Fibroblast of upper back skin (primary cell): ENCODE measurements at regions not wholly inside any gene's neighbourhood (a gene's known extent, or its start where the extent isn't known, plus 50 kb on each side); places are given as distances from the start of the nearest gene placed in this dataset.

Source experiments
- DNase-seq: peaks from one replicate; pipeline ENCODE4 v3.0.0-alpha.2; 2013

DNA sequence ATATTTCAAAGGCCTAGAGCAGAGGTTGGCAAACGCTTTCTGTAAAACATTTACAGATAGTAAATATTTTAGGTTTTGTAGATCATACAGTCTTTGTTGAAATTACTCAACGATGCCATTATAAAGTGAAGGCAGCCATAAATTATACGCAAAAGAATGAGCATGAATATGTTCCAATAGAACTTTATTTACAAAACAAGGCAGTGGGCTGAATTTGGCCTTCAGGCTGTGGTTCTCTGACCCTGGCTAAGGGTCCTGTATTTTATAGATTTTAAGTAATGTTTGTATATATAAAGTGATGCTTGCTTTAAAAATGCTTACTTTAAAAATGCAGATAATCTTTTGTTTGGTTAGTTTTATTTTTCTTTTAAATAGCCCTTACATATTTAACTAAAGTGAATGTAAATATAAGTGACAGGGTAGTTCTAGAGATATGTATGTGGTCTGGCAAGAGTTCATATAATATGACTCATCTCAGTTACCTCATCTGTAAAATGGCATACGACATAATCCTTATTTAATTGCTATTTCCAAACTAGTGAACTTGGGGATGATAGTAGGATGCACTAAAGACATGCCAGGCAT lies 51.7 kb upstream of the ATP5MC3 start:
- DNase-seq, result peak; percentile 62
